ENCODE measurements at regions not wholly inside any gene's neighbourhood (a gene's known extent, or its start where the extent isn't known, plus 50 kb on each side); places are given as distances from the start of the nearest gene placed in this dataset.

DNA sequence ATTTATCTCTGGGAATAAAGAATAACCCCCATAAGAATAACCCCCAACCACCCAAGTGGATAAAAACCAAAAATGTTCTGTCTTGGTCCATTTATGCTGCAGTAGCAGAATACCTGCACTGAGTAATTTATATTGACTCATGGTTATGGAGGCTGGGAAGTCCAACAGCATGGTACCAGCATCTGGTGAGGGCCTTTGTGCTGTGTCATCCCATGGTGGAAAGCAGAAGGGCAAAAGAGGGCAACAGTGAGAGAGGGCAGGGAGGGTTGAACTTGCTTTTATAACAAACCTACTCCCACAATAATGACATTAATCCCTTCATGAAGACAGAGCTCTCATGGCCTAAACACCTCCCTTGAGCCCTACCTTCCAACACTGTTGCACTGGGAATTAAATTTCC lies 133.7 kb downstream of the ERMARD start:
- FAIRE-seq (no peak), DNase-seq (ENCODE audit: low read depth in 1 of 2, low spot score in 2 of 2) (peak in 1 of 2 experiments; percentile 8)
- Histone ChIP-seq H4K5ac (ENCODE audit: insufficient read length, low read depth, low read length) (no peak overlapping the region), H2BK12ac (ENCODE audit: low read depth, low read length) (no peak overlapping the region), H3K27me3 (replicated peaks in 1 of 4; ENCODE audit: control insufficient read depth in 3 of 4, extremely low read depth in 1 of 4, insufficient read depth in 3 of 4, low read length in 3 of 4) (no peaks in the 10 kb centered on the region; a peak in 3 of 7 replicates), H3K79me1 (ENCODE audit: low read depth, low read length) (no peaks in the 10 kb centered on the region), H2AK5ac (ENCODE audit: low read depth, low read length) (no peak overlapping the region), H3K27ac (ENCODE audit: low read depth, low read length) (no peak overlapping the region), H2BK15ac (ENCODE audit: low read length) (no peak overlapping the region), H2BK120ac (replicated peaks; ENCODE audit: low read depth, low read length) (no peak overlapping the region), H4K20me1 (replicated peaks in 1 of 2; ENCODE audit: control insufficient read depth in 1 of 2, insufficient read depth in 2 of 2, low read length in 2 of 2) (no peaks in the 10 kb centered on the region), H3K23ac (ENCODE audit: insufficient read length) (no peak overlapping the region), H3K36me3 (ENCODE audit: control insufficient read depth in 2 of 4, insufficient read depth in 4 of 4, low read length in 3 of 4) (no peaks in the 10 kb centered on the region), H3K4me2 (ENCODE audit: insufficient read depth in 1 of 2, low read depth in 2 of 2, low read length in 2 of 2) (no peak overlapping the region), H3K4me3 (ENCODE audit: extremely low read depth in 1 of 4, insufficient read depth in 2 of 4, low read depth in 3 of 4, low read length in 4 of 4) (no peak overlapping the region), H3K56ac (replicated peaks; ENCODE audit: insufficient read length, low read depth, low read length) (no peak overlapping the region), H3K18ac (ENCODE audit: extremely low read depth, low read length) (no peak overlapping the region), H4K91ac (replicated peaks; ENCODE audit: insufficient read length, low read length) (no peak overlapping the region), H3K79me2 (ENCODE audit: control insufficient read depth in 1 of 2, insufficient read depth in 2 of 2, low read length in 2 of 2) (no peaks in the 10 kb centered on the region), H3K9ac (replicated peaks in 1 of 4; ENCODE audit: extremely low read depth in 1 of 4, low read depth in 3 of 4, low read length in 3 of 4) (no peak overlapping the region), H4K8ac (ENCODE audit: extremely low read depth, insufficient read depth, low read length) (no peak overlapping the region), H3K23me2 (ENCODE audit: low read depth, low read length) (peaks cover 2% of the 10 kb centered on the region; the same call in 1 of the 2 replicates), H3K4me1 (replicated peaks in 1 of 4; ENCODE audit: control insufficient read depth in 3 of 4, insufficient read depth in 4 of 4, low read length in 3 of 4) (no peaks in the 10 kb centered on the region), H2BK5ac (ENCODE audit: low read depth, low read length) (no peak overlapping the region), H3K14ac (ENCODE audit: insufficient read length) (no peak overlapping the region), H3K9me3 (ENCODE audit: insufficient read depth in 2 of 2, low read depth in 1 of 2, low read length in 1 of 2) (peaks cover 0 to 3% of the 10 kb centered on the region in 2 experiments; a peak in 1 of 4 replicates), H3K4ac (replicated peaks; ENCODE audit: insufficient read length, low read depth, low read length) (no peak overlapping the region), H2AFZ (ENCODE audit: low read length) (no peak overlapping the region), H2BK20ac (ENCODE audit: low read length) (no peak overlapping the region)
- no peak for TF ChIP-seq SAP30 (IDR thresholded peaks at IDR 0.05; ENCODE audit: insufficient read depth, insufficient replicate concordance, low read length)
- TF ChIP-seq POLR2AphosphoS5 (IDR thresholded peaks at IDR 0.05; ENCODE audit: low read depth, low read length): no peak
- POLR2A ChIA-PET (ENCODE audit: partially characterized antibody): no interaction called here
- CTCF ChIA-PET (ENCODE audit: partially characterized antibody): no interaction called here

Measured in H1 (cell line).